ENCODE measurements at regions not wholly inside any gene's neighbourhood (a gene's known extent, or its start where the extent isn't known, plus 50 kb on each side); places are given as distances from the start of the nearest gene placed in this dataset.
"Not testable (repeated sequence)": the region's sequence is repeated elsewhere in the genome, so short reads cannot be mapped to it uniquely, and the experiment has no call there.

DNA sequence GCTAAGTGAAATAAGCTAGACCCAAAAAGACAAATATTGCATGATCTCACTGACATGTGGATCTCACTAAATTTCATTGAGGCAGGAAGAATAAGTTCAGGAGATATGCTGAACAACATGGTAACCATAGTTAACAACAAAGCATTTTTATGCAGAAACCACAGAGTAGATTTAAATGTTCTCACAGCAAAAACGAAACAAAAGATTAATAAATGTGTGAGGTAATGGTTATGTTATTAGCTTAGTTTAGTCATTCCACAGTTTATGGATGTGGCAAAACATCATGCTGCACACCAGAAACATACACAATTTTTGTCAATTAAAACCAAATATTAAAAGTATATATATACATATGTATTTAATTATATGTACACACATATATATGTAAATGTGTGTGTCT is 765.8 kb downstream of the SLITRK5 start:
- no peak for DNase-seq
- TF ChIP-seq POLR2A (IDR thresholded peaks at IDR 0.05; ENCODE audit: low read length) (no peak), GATA1 (IDR thresholded peaks at IDR 0.05; ENCODE audit: low read depth, low read length) (no peak)

DNA sequence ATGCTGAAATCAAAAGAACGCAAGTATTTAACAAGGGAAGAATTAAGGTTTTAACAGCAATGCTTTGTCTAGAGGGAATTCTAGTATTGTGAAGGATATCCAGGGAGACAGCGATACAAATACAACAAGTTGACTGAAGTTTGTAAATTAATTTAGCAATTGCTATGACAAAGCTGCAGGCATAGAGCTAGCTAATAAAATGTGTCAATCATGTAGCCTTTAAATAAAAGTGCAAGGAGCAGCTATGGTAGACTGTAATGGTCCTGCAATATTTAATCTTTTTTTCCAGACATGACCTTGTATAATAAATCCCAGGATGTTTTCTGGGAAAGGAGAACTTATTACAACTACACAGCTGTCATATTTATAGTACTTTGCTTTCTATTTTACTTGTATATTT is 779.3 kb downstream of the SLITRK5 start:
- no peak for DNase-seq
- TF ChIP-seq POLR2A (IDR thresholded peaks at IDR 0.05; ENCODE audit: low read length) (no peak), GATA1 (IDR thresholded peaks at IDR 0.05; ENCODE audit: low read depth, low read length) (no peak)

DNA sequence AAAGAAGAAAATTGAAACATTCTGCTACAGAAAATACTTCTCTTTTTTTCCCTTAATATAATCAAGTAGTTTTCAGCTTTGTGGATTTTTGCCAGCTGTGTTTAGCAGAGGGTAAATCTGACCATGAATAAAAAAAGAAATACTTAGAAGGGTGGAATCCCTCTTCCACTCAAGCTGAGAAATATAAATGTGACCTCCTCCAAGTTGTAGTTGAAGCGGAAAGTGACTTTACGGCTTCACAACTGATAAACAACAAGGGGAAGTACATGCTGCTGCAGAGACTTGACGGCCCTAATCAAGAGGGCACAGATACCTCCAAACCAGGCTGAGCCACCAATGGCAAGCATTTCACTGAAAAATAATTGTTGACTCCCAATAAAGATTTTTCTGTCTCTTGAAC is 785.0 kb downstream of the SLITRK5 start:
- DNase-seq, result peak; percentile 1 to 23
- TF ChIP-seq GATA1 (IDR thresholded peaks at IDR 0.05; ENCODE audit: low read depth, low read length), result no peak
- TF ChIP-seq POLR2A (IDR thresholded peaks at IDR 0.05; ENCODE audit: low read length), result no peak

DNA sequence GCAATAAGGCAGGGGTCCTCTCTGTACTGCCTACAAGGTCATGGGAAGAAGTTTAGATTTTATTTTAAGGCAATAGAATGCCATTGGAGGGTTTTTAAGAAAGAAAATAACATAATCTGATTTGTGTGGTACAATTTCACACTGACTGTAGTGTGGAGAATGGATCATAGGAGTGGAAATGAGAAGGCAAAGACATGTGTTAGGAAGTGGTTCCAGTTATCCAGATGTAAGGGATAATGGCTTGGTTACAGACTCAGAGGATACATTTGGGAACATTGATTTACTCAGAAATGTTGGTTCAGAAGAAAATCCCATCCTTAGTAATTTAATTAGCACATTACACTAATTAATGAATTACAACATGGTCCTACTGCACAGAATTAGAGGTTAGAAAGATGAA is 788.2 kb downstream of the SLITRK5 start:
- TF ChIP-seq GATA1 (IDR thresholded peaks at IDR 0.05; ENCODE audit: low read depth, low read length) (no peak), POLR2A (IDR thresholded peaks at IDR 0.05; ENCODE audit: low read length) (no peak)
- no peak for DNase-seq

DNA sequence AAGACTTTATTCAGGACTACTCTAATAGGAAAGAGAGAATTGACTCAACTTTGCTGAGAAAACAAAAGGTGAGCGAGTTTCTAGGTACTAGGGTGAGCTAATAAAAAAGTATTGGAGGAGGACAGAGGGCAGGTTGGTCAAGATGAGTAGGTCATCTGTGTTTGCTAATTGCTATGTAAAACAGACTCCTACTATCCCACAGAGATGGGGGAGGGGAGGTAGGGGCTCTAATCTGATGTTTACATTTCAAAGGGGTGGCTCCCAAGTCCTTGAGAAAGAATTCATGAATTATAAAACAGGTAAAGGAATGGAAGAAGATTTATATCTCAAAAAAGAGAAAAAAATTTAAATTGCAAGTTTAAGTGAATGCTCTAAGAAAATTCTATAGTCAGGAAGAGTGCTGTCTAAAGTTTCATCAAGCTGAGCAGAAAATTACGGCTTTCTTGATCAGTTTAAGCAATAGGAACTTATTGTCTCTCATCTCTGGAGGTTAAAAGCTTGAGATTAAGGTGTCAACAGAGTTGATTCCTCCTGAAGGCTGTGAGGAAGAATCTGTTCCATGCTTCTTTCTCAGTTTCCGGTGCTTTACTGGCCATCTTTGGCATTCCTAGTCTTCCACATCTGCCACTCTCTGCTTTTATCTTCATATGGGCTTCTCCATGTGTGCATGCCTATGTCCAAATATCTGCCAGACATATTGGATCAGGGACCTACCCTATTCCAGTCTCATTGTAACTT is 790.3 kb downstream of the SLITRK5 start:
- DNase-seq, result no peak
- TF ChIP-seq GATA1 (IDR thresholded peaks at IDR 0.05; ENCODE audit: low read depth, low read length) (no peak), POLR2A (IDR thresholded peaks at IDR 0.05; ENCODE audit: low read length) (no peak)

DNA sequence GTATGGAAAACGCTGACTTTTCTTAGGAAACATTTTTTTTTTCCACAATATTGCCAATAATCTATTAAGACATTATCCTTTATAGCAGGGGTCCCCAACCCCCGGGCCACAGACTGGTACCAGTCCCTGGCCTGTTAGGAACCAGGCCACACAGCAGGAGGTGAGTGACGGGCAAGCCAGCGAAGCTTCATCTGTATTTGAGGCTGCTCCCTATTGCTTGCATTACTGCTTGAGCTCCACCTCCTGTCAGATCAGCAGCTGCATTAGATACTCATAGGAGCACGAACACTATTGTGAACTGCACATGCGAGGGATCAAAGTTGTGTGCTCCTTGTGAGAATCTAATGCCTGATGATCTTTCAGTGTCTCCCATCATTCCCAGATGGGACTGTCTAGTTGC is 793.7 kb downstream of the SLITRK5 start:
- TF ChIP-seq POLR2A (IDR thresholded peaks at IDR 0.05; ENCODE audit: low read length) (no peak), GATA1 (IDR thresholded peaks at IDR 0.05; ENCODE audit: low read depth, low read length) (no peak)
- DNase-seq, result no peak

DNA sequence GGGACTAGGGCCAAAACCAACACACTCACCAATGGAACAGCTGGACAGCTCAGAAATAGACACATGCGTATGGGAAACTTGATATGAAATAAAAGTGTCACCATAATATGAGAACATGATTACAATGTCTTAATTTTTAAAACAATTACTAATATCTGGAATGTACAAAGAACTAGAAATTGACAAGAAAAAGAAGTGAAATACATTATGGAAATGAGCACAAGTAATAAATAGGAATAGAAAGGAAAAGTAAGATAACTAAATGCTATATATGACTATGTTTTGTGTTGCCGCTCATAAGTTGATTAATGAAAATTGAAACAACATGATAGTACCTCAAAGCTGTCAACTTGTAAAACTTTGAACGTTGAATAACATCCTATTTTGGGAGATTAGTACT is 801.1 kb downstream of the SLITRK5 start:
- TF ChIP-seq POLR2A (IDR thresholded peaks at IDR 0.05; ENCODE audit: low read length) (no peak), GATA1 (IDR thresholded peaks at IDR 0.05; ENCODE audit: low read depth, low read length) (no peak)
- no peak for DNase-seq

DNA sequence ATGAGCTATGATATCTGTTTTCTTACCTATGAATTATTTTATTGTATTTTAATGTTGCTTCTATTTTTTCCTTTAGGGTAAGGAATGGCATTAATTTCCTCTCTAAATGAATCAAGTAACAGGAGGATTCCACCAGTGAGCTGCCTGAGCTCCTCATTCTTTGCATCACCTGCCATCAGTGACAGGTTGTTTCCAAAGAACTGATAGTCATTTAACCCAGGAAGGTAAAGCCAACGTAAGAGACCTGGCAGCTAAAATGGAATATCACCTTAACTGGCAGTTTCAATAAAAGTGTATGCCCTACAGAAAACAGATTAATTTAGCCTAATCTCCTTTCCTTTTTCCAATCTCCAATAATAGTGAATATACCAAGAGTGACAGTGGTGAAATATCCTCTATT is 812.0 kb downstream of the SLITRK5 start:
- TF ChIP-seq POLR2A (IDR thresholded peaks at IDR 0.05; ENCODE audit: low read length) (no peak), GATA1 (IDR thresholded peaks at IDR 0.05; ENCODE audit: low read depth, low read length) (no peak)
- no peak for DNase-seq

DNA sequence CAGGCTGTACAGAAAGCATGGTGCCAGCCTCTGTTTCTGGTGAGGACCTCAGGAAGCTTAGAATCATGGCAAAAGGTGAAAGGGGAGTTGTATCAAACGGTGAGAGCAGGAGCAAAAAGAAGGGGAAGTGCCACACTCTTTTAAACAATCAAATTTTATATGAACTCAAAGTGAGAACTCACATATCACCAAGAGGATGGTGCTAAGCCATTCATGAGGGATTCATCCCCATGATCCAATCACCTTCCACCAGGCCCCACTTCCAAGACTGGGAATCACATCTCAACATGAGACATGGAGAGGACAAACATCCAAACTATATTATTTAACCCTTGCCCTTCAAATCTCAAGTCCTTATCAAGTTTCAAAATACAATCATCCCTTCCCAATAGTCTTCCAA is 836.7 kb downstream of the SLITRK5 start:
- no peak for DNase-seq

DNA sequence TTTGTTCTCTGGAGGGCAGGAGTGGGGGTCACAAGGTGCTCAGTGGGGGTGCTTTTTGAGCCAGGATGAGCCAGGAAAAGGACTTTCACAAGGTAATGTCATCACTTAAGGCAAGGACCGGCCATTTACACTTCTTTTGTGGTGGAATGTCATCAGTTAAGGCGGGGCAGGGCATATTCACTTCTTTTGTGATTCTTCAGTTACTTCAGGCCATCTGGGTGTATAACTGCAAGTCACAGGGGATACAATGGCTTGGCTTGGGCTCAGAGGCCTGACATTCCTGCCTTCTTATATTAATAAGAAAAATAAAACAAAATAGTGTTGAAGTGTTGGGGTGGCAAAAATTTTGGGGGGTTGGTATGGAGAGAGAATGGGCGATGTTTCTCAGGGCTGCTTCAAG is 841.8 kb downstream of the SLITRK5 start:
- DNase-seq, result not testable (repeated sequence)

More for the DNA sequence above, 836.7 kb downstream of the SLITRK5 start:
- TF ChIP-seq GATA1 (IDR thresholded peaks at IDR 0.05; ENCODE audit: low read depth, low read length) (no peak), POLR2A (IDR thresholded peaks at IDR 0.05; ENCODE audit: low read length) (no peak)

DNA sequence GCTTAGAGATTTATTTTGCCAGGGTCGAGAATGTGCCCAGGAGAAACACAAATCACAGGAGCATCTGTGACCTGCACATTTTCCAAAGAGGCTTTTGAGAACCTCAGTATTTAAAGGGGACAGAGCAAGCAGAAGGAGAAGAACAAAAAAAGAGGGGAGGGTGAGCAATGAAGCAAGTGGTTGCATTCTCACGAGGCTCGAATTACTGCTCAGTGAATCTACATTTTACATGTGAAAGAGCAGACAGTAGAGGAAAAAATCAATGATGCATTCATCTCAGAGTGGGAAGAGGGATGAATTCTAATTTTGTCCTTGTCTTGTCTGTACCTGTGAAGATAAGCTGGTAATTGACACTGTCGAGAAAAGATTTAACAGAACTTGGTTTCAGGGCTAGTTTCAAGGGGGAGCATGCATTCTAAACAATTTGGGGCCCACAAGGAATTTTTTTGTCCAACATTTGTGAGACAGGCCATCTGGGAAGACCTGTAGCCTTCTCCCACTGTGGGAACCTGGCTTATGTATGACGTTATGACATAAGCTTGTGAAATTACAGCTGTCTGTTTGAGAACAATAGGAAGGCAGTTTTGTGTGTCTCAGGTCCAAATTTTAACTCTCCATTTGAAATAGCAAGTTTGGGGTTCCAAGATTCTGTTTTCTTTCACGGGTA is 855.1 kb downstream of the SLITRK5 start:
- no peak for DNase-seq
- TF ChIP-seq POLR2A (IDR thresholded peaks at IDR 0.05; ENCODE audit: low read length) (no peak), GATA1 (IDR thresholded peaks at IDR 0.05; ENCODE audit: low read depth, low read length) (no peak)

DNA sequence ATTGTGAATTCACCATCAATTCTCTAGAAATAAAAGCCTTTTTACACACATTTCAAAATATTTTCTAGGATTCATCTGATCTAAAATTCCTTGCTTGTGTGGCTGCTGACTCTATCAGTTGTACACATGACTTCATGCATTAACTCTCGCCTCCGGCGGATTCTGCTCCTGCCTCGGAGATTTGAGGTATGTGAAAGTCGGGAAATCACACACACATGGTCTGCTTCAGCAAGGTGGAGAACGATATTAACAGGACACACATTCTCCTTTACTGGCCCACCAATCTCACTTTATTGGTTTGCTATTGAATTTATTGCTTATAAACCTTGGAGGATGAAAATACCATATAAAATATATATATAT is 855.7 kb downstream of the SLITRK5 start:
- DNase-seq, result no peak

DNA sequence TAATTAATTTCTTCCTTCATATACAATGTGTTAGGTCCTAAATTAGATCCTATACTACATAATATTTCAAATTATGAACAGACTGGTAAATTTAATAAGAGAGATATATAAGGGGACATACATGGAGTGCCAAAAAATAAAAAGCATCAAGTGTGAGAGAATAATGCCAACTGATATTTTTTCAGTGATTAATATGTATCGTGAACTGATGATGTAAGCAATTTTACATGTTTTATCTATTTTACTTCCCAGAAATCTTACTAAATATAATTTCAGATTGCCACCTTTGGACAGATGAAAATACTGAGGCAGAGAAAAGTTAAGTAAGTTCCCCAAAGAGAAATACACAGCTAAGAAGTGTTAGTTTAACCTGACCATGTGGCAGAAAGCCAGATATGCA is 870.8 kb downstream of the SLITRK5 start:
- TF ChIP-seq GATA1 (IDR thresholded peaks at IDR 0.05; ENCODE audit: low read depth, low read length) (no peak), POLR2A (IDR thresholded peaks at IDR 0.05; ENCODE audit: low read length) (no peak)
- no peak for DNase-seq

More for the DNA sequence above, 855.7 kb downstream of the SLITRK5 start:
- TF ChIP-seq POLR2A (IDR thresholded peaks at IDR 0.05; ENCODE audit: low read length), result no peak
- TF ChIP-seq GATA1 (IDR thresholded peaks at IDR 0.05; ENCODE audit: low read depth, low read length), result no peak

DNA sequence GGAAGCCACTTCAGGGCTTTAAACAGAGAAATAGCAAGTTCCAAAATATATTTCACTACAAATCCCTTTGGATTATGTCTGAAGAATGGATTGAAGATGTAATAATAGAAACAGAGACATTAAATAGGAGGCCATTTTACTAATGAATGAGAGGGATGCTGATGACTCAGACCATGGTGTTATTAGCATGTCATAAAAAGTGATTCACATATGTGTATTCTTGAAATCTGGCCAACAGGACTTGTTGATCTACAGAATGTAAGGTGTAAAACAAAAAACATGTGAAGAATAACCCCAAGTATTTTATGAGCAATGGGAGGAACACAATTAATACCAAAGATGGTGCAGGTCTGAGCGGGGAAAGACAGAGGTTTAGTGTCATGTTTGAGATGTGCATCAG is 873.7 kb downstream of the SLITRK5 start:
- DNase-seq, result no peak
- TF ChIP-seq GATA1 (IDR thresholded peaks at IDR 0.05; ENCODE audit: low read depth, low read length) (no peak), POLR2A (IDR thresholded peaks at IDR 0.05; ENCODE audit: low read length) (no peak)

DNA sequence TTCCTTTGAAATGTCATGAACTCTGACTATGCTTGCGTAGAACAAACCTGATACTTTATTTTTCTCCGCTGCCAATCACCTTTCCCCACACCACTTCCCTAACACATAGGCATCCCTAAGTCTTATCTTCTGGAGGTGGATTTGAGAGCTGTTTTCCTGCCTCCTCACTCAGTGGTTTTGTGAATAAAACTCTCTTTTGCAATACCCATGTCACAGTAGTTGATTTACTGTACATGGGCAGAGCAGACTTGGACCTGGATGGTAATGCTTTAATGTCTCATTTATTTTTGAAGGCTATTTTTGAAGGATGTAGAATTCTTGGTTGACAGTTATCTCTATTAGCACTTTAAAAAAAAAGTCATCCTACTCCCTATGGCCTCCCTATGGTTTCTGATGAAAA is 881.8 kb downstream of the SLITRK5 start:
- TF ChIP-seq GATA1 (IDR thresholded peaks at IDR 0.05; ENCODE audit: low read depth, low read length) (no peak), POLR2A (IDR thresholded peaks at IDR 0.05; ENCODE audit: low read length) (no peak)
- DNase-seq, result no peak

Measured in erythroblast (primary cell).